K562 (cell line): ENCODE measurements at regions not wholly inside any gene's neighbourhood (a gene's known extent, or its start where the extent isn't known, plus 50 kb on each side); places are given as distances from the start of the nearest gene placed in this dataset.

Experiments used
- ATAC-seq: fragments of 200-7000 bp; cut with Tn5 transposase; 3 replicates; pipeline ENCODE4 v1.9.1; 2020; ENCODE audit warnings: moderate library complexity
- BruUV-seq: library from RNA; stranded (reverse); fragments of 400-500 nt; replicated peaks from 2 replicates; lab custom pipeline; 2021; lab: Mats Ljungman, UMichigan
- CTCF ChIA-PET: fragments of 300-600 bp; formaldehyde crosslinking; extraction: SDS; loops from one replicate; lab custom pipeline; 2021; ENCODE audit warnings: low intra/inter-chr PET ratio; lab: Yijun Ruan, JAX
- POLR2A ChIA-PET: fragments of 300-600, 350-650 bp; sonication (Branson Sonifier 250); formaldehyde crosslinking; extraction: SDS; loops from one replicate; lab custom pipeline; 2021; ENCODE audit warnings: antibody characterized with exemption, inconsistent platforms; lab: Yijun Ruan, JAX
- DNase-seq, 4 experiments: peaks; one replicate each; pipeline versions ENCODE4 v3.0.0 to v3.0.0-alpha.2; 2011 to 2018; ENCODE audit warnings: low spot score in 3 of 4, mixed read lengths in 3 of 4; ENCODE audit errors: extremely low read depth in 1 of 4
- FAIRE-seq: peaks from 2 replicates; lab custom pipeline; 2011; peaks lifted over from hg19 to GRCh38; lab: Jason Lieb, UNC
- H2AFZ ChIP-seq: 2 replicates; pipeline ENCODE4 v1.6.0; 2011; ENCODE audit warnings: low read depth, low read length, control low read depth, inconsistent platforms
- H3K27ac ChIP-seq: fragments of 200-600 bp; 3 replicates; pipeline ENCODE4 v1.8.0; 2011; ENCODE audit warnings: low read depth, mild to moderate bottlenecking, control low read depth, inconsistent platforms, low read length, moderate library complexity, mixed read lengths; ENCODE audit errors: extremely low read depth
- H3K27me3 ChIP-seq, 2 experiments: fragments of 300-600 bp in 1 of 2; 2 replicates in 1 of 2; 3 replicates in 1 of 2; pipeline versions ENCODE4 v1.6.0 to v1.8.0; 2011; ENCODE audit warnings: inconsistent platforms in 2 of 2, low read length in 2 of 2, mild to moderate bottlenecking in 1 of 2, mixed read lengths in 1 of 2, moderate library complexity in 1 of 2; ENCODE audit not compliant: control insufficient read depth in 2 of 2, insufficient read depth in 2 of 2
- H3K36me3 ChIP-seq: fragments of 300-600 bp; 3 replicates; pipeline ENCODE4 v1.8.0; 2011; ENCODE audit warnings: mild to moderate bottlenecking, low read length, inconsistent platforms; ENCODE audit not compliant: control insufficient read depth, insufficient read depth
- H3K4me1 ChIP-seq, 2 experiments: fragments of 200-600 bp in 1 of 2; replicated peaks in 1 of 2; 2 replicates in 1 of 2; 3 replicates in 1 of 2; pipeline versions ENCODE4 v1.5.1 to v1.8.0; 2011; ENCODE audit warnings: inconsistent platforms in 2 of 2, low read length in 2 of 2, mild to moderate bottlenecking in 1 of 2, mixed read lengths in 1 of 2, moderate library complexity in 1 of 2; ENCODE audit not compliant: control insufficient read depth in 2 of 2, insufficient read depth in 2 of 2
- H3K4me2 ChIP-seq: 2 replicates; pipeline ENCODE4 v1.6.1; 2011; ENCODE audit warnings: low read length, control low read depth, inconsistent platforms, mixed read lengths; ENCODE audit not compliant: insufficient read depth
- H3K4me3 ChIP-seq: fragments of 200-600 bp; sonication (generic), shearing (Covaris generic); 2 replicates; pipeline ENCODE4 v1.5.1; 2016; ENCODE audit warnings: control low read depth, inconsistent platforms
- H3K79me2 ChIP-seq: fragments of 200-600 bp; 3 replicates; pipeline ENCODE4 v1.8.0; 2011; ENCODE audit warnings: low read length, inconsistent platforms; ENCODE audit not compliant: control insufficient read depth, insufficient read depth
- H3K9ac ChIP-seq, 2 experiments: 2 replicates each; pipeline versions ENCODE4 v1.6.0 to v1.6.1; 2011; ENCODE audit warnings: low read depth in 2 of 2, low read length in 2 of 2, control low read depth in 1 of 2, inconsistent platforms in 1 of 2, mild to moderate bottlenecking in 1 of 2, mixed read lengths in 1 of 2; ENCODE audit not compliant: insufficient read depth in 1 of 2
- H3K9me1 ChIP-seq: one replicate; pipeline ENCODE4 v1.6.0; 2011; ENCODE audit warnings: inconsistent platforms, mild to moderate bottlenecking, low read length, moderate library complexity; ENCODE audit not compliant: control insufficient read depth, insufficient read depth
- H3K9me3 ChIP-seq: replicated peaks from 2 replicates; pipeline ENCODE4 v1.5.1; 2011; ENCODE audit warnings: low read depth, low read length, inconsistent platforms; ENCODE audit not compliant: control insufficient read depth, insufficient read depth
- H4K20me1 ChIP-seq: replicated peaks from 2 replicates; pipeline ENCODE4 v1.6.1; 2011; ENCODE audit warnings: low read length, inconsistent platforms, mixed read lengths; ENCODE audit not compliant: control insufficient read depth, insufficient read depth
- C11orf30 ChIP-seq: fragments of 450-650 bp; IDR thresholded peaks from 2 replicates; pipeline ENCODE4 v1.6.1; 2016; ENCODE audit warnings: low read depth, mild to moderate bottlenecking
- FOS ChIP-seq: IDR thresholded peaks from 3 replicates; pipeline ENCODE4 v1.6.1; 2011; ENCODE audit not compliant: insufficient read length; ENCODE audit errors: extremely low read depth
- FOXJ3 ChIP-seq: sonication (generic); formaldehyde crosslinking; IDR thresholded peaks from 2 replicates; pipeline ENCODE4 v1.4.0; 2020; ENCODE audit warnings: mild to moderate bottlenecking, missing genetic modification reagents
- MAFG ChIP-seq: fragments of 450-650 bp; conservative IDR thresholded peaks from 2 replicates; pipeline ENCODE4 v1.6.1; 2016; ENCODE audit warnings: missing genetic modification characterization, missing compliant biosample characterization
- RBM39 ChIP-seq: fragments of 200-400 bp; formaldehyde crosslinking; optimal IDR thresholded peaks from 2 replicates; pipeline ENCODE3; 2018; ENCODE audit warnings: low read depth, low read length
- ZNF316 ChIP-seq: fragments of 450-650 bp; IDR thresholded peaks from 2 replicates; pipeline ENCODE4 v1.6.1; 2016
- ZNF780A ChIP-seq: fragments of 250-450 bp; sonication (Bioruptor Pico); IDR thresholded peaks from 2 replicates; pipeline ENCODE4 v1.5.0; 2021; ENCODE audit warnings: mild to moderate bottlenecking
- ZSCAN29 ChIP-seq: fragments of 450-650 bp; IDR thresholded peaks from 2 replicates; pipeline ENCODE4 v1.6.1; 2017
- WGBS: fragments of 100-300 bp; shearing (Covaris generic); methylation state at CpG from one replicate; pipeline ENCODE4 v1.1.6; 2016; ENCODE audit warnings: low coverage, mixed read lengths; ENCODE audit not compliant: insufficient coverage; ENCODE audit errors: missing lambda C conversion rate; 5-methylcytosine and 5-hydroxymethylcytosine counted together
- in situ Hi-C: fragments of 300-500 bp; cut with MboI; formaldehyde crosslinking; loops from 4 replicates; pipeline ENCODE4 v1.15.0; 2018; ENCODE audit warnings: inconsistent platforms, mixed read lengths
- intact Hi-C: fragments of 100-400 bp; cut with micrococcal nuclease; formaldehyde crosslinking; loops from 2 replicates; pipeline ENCODE4 v1.14.2; 2022
- TF ChIP-seq, protein P1 (sequence below), 2 experiments: fragments of 150-350 bp in 1 of 2; IDR thresholded peaks; 2 replicates each; pipeline ENCODE4 v1.6.1; 2012 to 2016; ENCODE audit warnings: low read depth in 2 of 2, low read length in 2 of 2, mild to moderate bottlenecking in 1 of 2, moderate library complexity in 1 of 2

GRCh38 chr15:37806808-37807207 lies 127.6 kb upstream of the TMCO5A start:
- POLR2A ChIA-PET, result no interaction called here

More at GRCh38 chr15:37806808-37807207, 127.6 kb upstream of the TMCO5A start:
- H3K4me1 ChIP-seq, result no peaks in the 10 kb centered on the region
- TF ChIP-seq FOS (no peak), ZNF316 (peak; percentile 66), FOXJ3 (CRISPR knock-in tag) (no peak), ZNF780A (no peak), C11orf30 (peak; percentile 49; the same call in 1 of the 2 replicates), MAFG (peak; percentile 34; the same call in 1 of the 2 replicates), ZSCAN29 (no peak), RBM39 (no peak)
- TF ChIP-seq, protein P1, sequence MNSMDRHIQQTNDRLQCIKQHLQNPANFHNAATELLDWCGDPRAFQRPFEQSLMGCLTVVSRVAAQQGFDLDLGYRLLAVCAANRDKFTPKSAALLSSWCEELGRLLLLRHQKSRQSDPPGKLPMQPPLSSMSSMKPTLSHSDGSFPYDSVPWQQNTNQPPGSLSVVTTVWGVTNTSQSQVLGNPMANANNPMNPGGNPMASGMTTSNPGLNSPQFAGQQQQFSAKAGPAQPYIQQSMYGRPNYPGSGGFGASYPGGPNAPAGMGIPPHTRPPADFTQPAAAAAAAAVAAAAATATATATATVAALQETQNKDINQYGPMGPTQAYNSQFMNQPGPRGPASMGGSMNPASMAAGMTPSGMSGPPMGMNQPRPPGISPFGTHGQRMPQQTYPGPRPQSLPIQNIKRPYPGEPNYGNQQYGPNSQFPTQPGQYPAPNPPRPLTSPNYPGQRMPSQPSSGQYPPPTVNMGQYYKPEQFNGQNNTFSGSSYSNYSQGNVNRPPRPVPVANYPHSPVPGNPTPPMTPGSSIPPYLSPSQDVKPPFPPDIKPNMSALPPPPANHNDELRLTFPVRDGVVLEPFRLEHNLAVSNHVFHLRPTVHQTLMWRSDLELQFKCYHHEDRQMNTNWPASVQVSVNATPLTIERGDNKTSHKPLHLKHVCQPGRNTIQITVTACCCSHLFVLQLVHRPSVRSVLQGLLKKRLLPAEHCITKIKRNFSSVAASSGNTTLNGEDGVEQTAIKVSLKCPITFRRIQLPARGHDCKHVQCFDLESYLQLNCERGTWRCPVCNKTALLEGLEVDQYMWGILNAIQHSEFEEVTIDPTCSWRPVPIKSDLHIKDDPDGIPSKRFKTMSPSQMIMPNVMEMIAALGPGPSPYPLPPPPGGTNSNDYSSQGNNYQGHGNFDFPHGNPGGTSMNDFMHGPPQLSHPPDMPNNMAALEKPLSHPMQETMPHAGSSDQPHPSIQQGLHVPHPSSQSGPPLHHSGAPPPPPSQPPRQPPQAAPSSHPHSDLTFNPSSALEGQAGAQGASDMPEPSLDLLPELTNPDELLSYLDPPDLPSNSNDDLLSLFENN (IDR thresholded peaks at IDR 0.05; ENCODE audit: low read depth in 2 of 2, low read length in 2 of 2), result no peak
- no peaks in the 10 kb centered on the region for H4K20me1 ChIP-seq
- no peak overlapping the region for H3K27ac ChIP-seq
- BruUV-seq, result no TSS peak
- no peak overlapping the region for H3K9ac ChIP-seq
- H3K27me3 ChIP-seq, result no peaks in the 10 kb centered on the region
- WGBS, result 0% methylated on average over 1 of the region's 1 CpG
- FAIRE-seq (no peak), ATAC-seq (no peak), DNase-seq (no peak)
- in situ Hi-C loops (no loop called here), intact Hi-C loops (no loop called here)
- no peak overlapping the region for H2AFZ ChIP-seq
- H3K9me1 ChIP-seq, result no peaks in the 10 kb centered on the region
- no peak overlapping the region for H3K4me2 ChIP-seq
- CTCF ChIA-PET, result no interaction called here
- H3K79me2 ChIP-seq, result no peaks in the 10 kb centered on the region
- no peak overlapping the region for H3K4me3 ChIP-seq
- H3K36me3 ChIP-seq, result no peaks in the 10 kb centered on the region
- no peaks in the 10 kb centered on the region for H3K9me3 ChIP-seq
